ENCODE measurements at regions not wholly inside any gene's neighbourhood (a gene's known extent, or its start where the extent isn't known, plus 50 kb on each side); places are given as distances from the start of the nearest gene placed in this dataset.

GRCh38 chr7:138169441-138169851, 93.2 kb downstream of the AKR1D1 start:
- DNase-seq (ENCODE audit: low spot score): no peak

- no peak for DNase-seq (ENCODE audit: low spot score)
These were observed 94.0 kb downstream of the AKR1D1 start for GRCh38 chr7:138170298-138170697.

GRCh38 chr7:138170959-138171703, 94.9 kb downstream of the AKR1D1 start:
- DNase-seq (ENCODE audit: low spot score): no peak

- DNase-seq (ENCODE audit: low spot score): no peak
These were observed 97.3 kb downstream of the AKR1D1 start for GRCh38 chr7:138173548-138173947.

- no peak for DNase-seq (ENCODE audit: low spot score)
These were observed 99.8 kb downstream of the AKR1D1 start for GRCh38 chr7:138176060-138176459.

GRCh38 chr7:138184191-138184590, 107.9 kb downstream of the AKR1D1 start:
- no peak for DNase-seq (ENCODE audit: low spot score)

GRCh38 chr7:138185132-138185908, 109.1 kb downstream of the AKR1D1 start:
- no peak for DNase-seq (ENCODE audit: low spot score)

GRCh38 chr7:138186951-138187351, 110.7 kb downstream of the AKR1D1 start:
- no peak for DNase-seq (ENCODE audit: low spot score)

GRCh38 chr7:138188290-138188858, 112.1 kb downstream of the AKR1D1 start:
- no peak for DNase-seq (ENCODE audit: low spot score)

GRCh38 chr7:138194567-138194966, 118.3 kb downstream of the AKR1D1 start:
- no peak for DNase-seq (ENCODE audit: low spot score)

- no peak for DNase-seq (ENCODE audit: low spot score)
These were observed 118.9 kb downstream of the AKR1D1 start for GRCh38 chr7:138195151-138195571.

- DNase-seq (ENCODE audit: low spot score): peak; percentile 33
These were observed 120.3 kb downstream of the AKR1D1 start for GRCh38 chr7:138196503-138196946.

GRCh38 chr7:138196971-138197896, 121.0 kb downstream of the AKR1D1 start:
- DNase-seq (ENCODE audit: low spot score): peak; percentile 12

GRCh38 chr7:138204285-138204981, 128.2 kb downstream of the AKR1D1 start:
- DNase-seq (ENCODE audit: low spot score): no peak

GRCh38 chr7:138204982-138205298, 128.7 kb downstream of the AKR1D1 start:
- no peak for DNase-seq (ENCODE audit: low spot score)

- no peak for DNase-seq (ENCODE audit: low spot score)
These were observed 129.4 kb downstream of the AKR1D1 start for GRCh38 chr7:138205614-138206150.

GRCh38 chr7:138207555-138207971, 131.3 kb downstream of the AKR1D1 start:
- DNase-seq (ENCODE audit: low spot score): no peak

GRCh38 chr7:138208142-138208570, 131.9 kb downstream of the AKR1D1 start:
- no peak for DNase-seq (ENCODE audit: low spot score)

GRCh38 chr7:138208864-138209263, 132.6 kb downstream of the AKR1D1 start:
- no peak for DNase-seq (ENCODE audit: low spot score)

GRCh38 chr7:138212314-138212713, 136.1 kb downstream of the AKR1D1 start:
- DNase-seq (ENCODE audit: low spot score): no peak

- DNase-seq (ENCODE audit: low spot score): no peak
These were observed 138.7 kb downstream of the AKR1D1 start for GRCh38 chr7:138214926-138215325.

Data from pons (tissue), 1 donor.